ENCODE measurements at regions not wholly inside any gene's neighbourhood (a gene's known extent, or its start where the extent isn't known, plus 50 kb on each side); places are given as distances from the start of the nearest gene placed in this dataset.

DNA sequence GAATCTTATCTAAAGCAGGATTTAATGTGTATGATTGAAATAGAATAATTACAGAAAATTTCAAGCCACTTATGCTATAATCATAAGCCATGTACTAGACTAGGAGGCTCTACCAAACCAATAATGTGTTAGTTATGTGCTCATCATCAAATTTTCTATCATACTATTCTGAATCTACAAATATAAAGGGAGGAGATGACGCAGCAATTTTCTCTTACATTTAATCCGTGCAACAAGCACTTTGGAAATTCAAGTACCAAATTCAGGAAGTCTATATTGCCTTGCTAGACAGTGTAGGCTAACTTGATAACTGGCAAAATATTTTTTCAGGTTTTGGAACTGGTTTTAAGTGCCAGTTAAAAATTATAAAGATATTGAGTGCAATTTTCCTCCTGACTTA, 283.5 kb downstream of the C4orf33 start:
- no peaks in the 10 kb centered on the region for H3K4me1 ChIP-seq (ENCODE audit: control insufficient read depth, insufficient read depth, low read length)
- SMC1A ChIA-PET (ENCODE audit: uncharacterized antibody, unreplicated experiment): no interaction called here
- no peak overlapping the region for H3K27ac ChIP-seq (ENCODE audit: control insufficient read depth, insufficient read depth)
- no peaks in the 10 kb centered on the region for H4K20me1 ChIP-seq (ENCODE audit: control insufficient read depth, insufficient read depth)
- H3K9ac ChIP-seq (ENCODE audit: control insufficient read depth, insufficient read depth, low read length): no peak overlapping the region
- H2AFZ ChIP-seq (ENCODE audit: control insufficient read depth, low read depth, low read length): no peak overlapping the region
- RAD21 ChIA-PET (ENCODE audit: unreplicated experiment): no interaction called here
- no TSS peak for BruUV-seq (replicated peaks)
- no peak for DNase-seq (ENCODE audit: low read depth, low spot score)
- H3K4me2 ChIP-seq (ENCODE audit: control insufficient read depth, insufficient read depth): no peak overlapping the region
- WGBS (ENCODE audit: insufficient coverage, insufficient replicate concordance, low lambda C conversion rate, missing lambda C conversion rate): 38% methylated on average over 2 of the region's 2 CpGs
- in situ Hi-C loops (cut with MboI): no loop called here
- H3K27me3 ChIP-seq (replicated peaks in 1 of 2; ENCODE audit: control insufficient read depth in 2 of 2, insufficient read depth in 2 of 2, low read length in 1 of 2): no peaks in the 10 kb centered on the region
- CTCF ChIA-PET: interaction anchor here (0.7 kb wide), 1 partner anchor 167 kb away, joined by 3 read pairs; no protein-coding TSS in a partner anchor
- no peak for TF ChIP-seq EGR1 (IDR thresholded peaks at IDR 0.05; ENCODE audit: borderline replicate concordance in 1 of 2, low read depth in 2 of 2, low read length in 2 of 2)
- no peak for TF ChIP-seq MEF2A (IDR thresholded peaks at IDR 0.05; ENCODE audit: insufficient read depth, low read depth, low read length)
- TF ChIP-seq KDM1A (IDR thresholded peaks at IDR 0.05; ENCODE audit: borderline replicate concordance): no peak
- no peak for TF ChIP-seq EP300 (IDR thresholded peaks at IDR 0.05; ENCODE audit: borderline replicate concordance in 1 of 2, control insufficient read depth in 1 of 2, low read depth in 2 of 2, low read length in 2 of 2)
- TF ChIP-seq SUZ12 (IDR thresholded peaks at IDR 0.05; ENCODE audit: unreplicated experiment): no peak
- no peak for TF ChIP-seq KAT2A (conservative IDR thresholded peaks at IDR 0.05; ENCODE audit: control insufficient read depth, low read depth, low read length)
- TF ChIP-seq BCL11A (IDR thresholded peaks at IDR 0.05; ENCODE audit: low read depth, low read length): no peak
- TF ChIP-seq RFX5 (IDR thresholded peaks at IDR 0.05; ENCODE audit: low read depth, low read length): no peak
- no peak for TF ChIP-seq TCF3 (IDR thresholded peaks at IDR 0.05; ENCODE audit: borderline replicate concordance, insufficient read depth, low read depth, low read length)
- TF ChIP-seq IKZF2 (IDR thresholded peaks at IDR 0.05): no peak
- no peak for ATAC-seq
- POLR2A ChIA-PET: no interaction called here
- no peak overlapping the region for H3K4me3 ChIP-seq
- H3K79me2 ChIP-seq (ENCODE audit: control insufficient read depth, insufficient read depth, low read length): no peaks in the 10 kb centered on the region
- intact Hi-C loops (cut with micrococcal nuclease; ENCODE audit: unreplicated experiment): no loop called here
- no peaks in the 10 kb centered on the region for H3K9me3 ChIP-seq (replicated peaks; ENCODE audit: control insufficient read depth, insufficient read depth, low read length)
- H3K36me3 ChIP-seq (ENCODE audit: control insufficient read depth in 2 of 2, insufficient read depth in 2 of 2, low read length in 1 of 2): no peaks in the 10 kb centered on the region
- FAIRE-seq: no peak

All from GM12878 (cell line).